ENCODE measurements at regions not wholly inside any gene's neighbourhood (a gene's known extent, or its start where the extent isn't known, plus 50 kb on each side); places are given as distances from the start of the nearest gene placed in this dataset.

- no peak for FAIRE-seq
Measured at GRCh38 chr2:52222128-52222527, 1190.2 kb upstream of the NRXN1 start.

DNA sequence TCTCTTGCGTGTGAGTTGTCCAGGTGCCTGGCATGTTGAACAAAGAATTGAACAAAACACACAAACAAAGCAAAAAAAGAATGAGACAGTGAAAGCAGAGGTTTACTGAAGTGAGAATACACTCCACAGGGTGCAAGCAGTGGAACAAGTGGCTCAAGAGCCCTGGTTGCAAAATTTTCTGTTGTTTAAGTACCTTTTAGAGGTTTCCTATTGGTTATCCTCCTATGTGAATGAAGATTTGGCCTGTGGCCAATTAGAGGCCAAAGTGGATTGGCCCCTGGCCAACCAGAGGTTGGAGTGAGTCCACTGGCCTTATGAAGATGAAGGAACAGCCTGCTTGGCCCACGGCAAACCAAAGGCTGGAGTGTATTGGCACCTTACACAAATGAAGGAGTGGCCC lies 1188.5 kb upstream of the NRXN1 start:
- FAIRE-seq: no peak

DNA sequence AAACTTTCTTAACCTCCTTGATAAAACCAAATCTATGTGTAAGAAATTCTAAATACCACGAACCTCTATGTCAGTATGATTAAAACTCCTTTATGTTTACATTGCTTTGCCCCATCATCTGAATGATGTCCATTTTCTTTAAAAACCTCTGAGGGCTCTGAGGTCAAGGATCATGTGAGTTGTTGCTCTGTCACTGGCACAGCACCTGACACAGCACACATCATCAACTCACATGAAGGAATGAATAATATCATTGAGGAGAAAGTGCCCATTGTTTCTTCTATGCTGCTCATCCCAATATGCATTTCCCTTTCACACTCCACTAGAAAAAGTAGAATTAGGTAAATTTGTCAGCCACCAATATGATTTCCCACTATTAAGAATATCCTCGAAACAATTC lies 1178.7 kb upstream of the NRXN1 start:
- FAIRE-seq: no peak

DNA sequence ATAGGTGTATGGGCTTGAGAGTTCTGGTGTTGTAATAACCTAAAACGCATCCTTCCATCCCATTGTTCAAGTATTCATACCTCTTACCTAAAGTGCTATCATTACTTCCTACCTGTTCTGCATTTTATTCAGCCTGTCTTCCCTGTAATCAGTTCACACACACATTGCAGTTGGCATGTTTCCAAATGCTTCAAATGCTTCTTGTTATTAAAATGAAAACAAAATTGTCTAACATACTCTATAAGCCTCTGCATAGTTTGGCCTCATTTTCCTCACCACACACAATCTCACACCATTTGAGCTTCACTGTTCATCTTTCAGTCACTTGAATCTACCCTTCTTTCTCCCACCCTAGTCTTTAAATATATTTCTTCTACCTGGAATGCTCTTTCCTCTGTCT lies 1178.2 kb upstream of the NRXN1 start:
- FAIRE-seq: no peak

DNA sequence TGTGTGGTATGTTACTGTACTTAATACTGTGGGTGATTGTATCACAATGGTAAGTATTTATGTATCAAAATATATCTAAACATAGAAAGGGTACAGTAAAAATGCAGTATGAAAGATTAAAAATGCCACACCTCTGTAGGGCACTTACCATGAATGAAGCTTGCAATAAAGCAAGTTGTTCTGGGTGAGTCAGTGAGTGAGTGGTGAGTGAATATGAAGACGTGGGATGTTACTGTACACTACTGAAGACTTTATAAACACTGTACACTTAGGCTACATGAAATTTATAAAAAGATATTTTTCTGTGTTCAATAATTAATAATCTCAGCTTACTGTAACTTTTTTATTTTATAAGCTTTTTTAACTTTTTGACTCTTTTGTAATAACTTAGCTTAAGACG lies 1162.4 kb upstream of the NRXN1 start:
- FAIRE-seq: no peak

GRCh38 chr2:52193804-52194203 lies 1161.9 kb upstream of the NRXN1 start:
- FAIRE-seq: no peak

GRCh38 chr2:52192656-52193055 lies 1160.7 kb upstream of the NRXN1 start:
- FAIRE-seq: no peak

GRCh38 chr2:52181080-52181479 lies 1149.1 kb upstream of the NRXN1 start:
- FAIRE-seq: no peak

DNA sequence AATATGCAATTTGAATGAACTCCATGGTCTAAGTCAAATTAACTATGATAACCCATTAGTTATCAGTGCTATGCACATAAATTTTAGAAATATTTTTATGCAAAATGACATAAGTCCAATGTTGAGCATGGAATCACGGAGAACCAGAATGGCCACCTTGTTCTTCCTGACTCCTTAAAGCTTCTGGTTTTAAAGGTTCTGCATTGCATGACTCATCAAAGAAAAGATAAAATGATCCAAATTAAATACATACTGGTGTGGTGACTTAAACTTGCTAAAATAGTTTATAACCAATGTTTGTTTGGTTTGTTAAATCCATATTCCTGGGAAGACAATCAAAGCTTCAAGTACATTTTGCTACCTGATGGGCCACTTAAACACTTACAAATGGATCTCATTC lies 1146.9 kb upstream of the NRXN1 start:
- FAIRE-seq: no peak

DNA sequence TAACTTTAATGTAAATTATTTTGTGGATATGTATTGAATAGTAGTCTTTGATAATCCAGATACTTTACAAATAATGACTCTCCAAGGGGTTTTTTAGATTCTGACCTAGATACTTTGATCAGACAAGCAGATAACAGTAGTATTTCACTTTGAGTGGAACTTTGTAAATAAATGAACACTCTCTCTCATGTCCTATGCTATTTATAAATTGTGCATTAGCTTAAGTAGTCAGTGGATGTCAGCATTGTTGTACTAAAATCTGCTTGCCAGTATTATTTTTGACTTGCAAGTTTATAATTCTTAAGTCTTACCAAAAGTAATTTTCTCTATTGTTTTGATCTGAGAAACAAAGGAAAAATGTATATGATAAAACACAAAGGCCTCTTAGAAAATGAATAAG lies 1113.1 kb upstream of the NRXN1 start:
- peak; percentile 72 for FAIRE-seq

GRCh38 chr2:52144590-52144989 lies 1112.7 kb upstream of the NRXN1 start:
- FAIRE-seq: no peak

DNA sequence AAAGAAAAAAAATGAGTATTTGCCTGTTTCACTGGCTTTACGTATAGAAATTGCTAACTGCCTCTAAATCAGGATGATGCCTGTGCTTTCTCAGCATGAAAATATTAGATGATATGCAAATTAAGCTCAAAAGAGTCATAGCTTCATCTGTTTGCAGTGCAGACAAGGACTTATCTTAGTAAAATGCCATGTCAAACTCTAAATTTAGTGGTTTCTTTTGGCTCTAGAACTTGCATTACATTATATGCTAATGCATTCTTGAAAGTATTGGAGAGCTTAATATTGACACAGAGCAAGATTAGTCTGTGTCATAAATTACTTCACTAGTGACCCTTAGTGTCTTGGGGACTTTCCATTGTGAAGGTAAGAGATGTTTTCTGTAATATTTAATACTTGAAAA lies 1109.1 kb upstream of the NRXN1 start:
- no peak for FAIRE-seq

GRCh38 chr2:52139241-52139640 lies 1107.3 kb upstream of the NRXN1 start:
- no peak for FAIRE-seq

DNA sequence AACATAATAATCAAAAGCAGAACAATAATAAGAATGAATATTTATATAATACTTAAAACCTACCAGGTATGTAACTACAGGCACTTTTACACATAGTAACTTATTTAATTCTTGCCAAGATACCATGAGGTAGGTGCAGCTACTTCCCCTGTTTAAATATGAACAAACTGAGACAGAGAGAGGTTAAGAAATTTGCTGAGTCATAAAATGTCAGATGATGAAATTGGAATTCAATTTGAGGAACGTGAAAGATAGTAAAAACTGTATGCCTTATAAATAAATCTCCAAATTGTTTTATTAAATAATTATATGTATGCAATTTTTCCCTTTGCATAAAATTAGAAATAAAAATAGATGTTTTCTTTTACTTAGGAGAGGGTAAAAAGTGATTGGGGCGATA lies 1103.3 kb upstream of the NRXN1 start:
- FAIRE-seq: no peak

GRCh38 chr2:52128081-52128480 lies 1096.1 kb upstream of the NRXN1 start:
- FAIRE-seq: no peak

DNA sequence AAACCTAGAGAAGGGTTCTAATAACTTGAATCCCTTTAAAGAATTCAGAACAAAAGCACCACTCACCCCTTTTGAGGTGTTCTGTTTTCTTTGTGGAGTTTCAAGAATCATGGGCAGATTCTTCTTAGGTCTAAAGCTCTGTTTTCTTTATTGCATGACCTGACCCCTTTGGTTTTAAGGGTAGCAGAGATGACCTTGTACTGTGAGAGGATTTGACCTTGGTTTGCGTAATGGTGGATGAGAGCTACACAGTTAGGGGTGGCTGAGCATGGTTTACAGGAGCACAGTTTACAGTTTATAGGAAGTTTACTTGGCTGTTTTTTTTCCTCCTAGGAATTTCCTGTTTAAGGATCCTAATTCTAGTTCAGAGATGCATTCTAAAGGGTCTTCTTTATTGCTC lies 1095.6 kb upstream of the NRXN1 start:
- no peak for FAIRE-seq

GRCh38 chr2:52117299-52117698 lies 1085.4 kb upstream of the NRXN1 start:
- peak; percentile 60 for FAIRE-seq

GRCh38 chr2:52115750-52116149 lies 1083.8 kb upstream of the NRXN1 start:
- peak; percentile 65 for FAIRE-seq

DNA sequence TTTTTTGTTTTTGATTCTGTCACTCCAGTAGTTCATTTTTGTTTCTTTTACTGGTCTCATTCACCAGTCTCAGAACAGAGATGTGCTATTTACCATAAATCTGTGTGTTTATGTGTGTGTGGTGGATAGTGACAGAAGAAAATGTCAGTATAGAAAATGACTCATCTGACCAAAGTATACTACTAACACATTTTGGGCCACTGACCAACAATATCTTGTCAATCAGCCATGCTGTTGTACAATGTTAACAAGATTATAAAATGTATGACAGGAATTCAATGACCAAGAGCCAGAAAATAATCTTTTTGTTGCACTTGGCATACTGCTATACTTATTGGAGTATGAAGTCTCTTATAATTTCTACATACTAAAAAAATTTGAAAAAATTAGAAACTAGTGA lies 1081.4 kb upstream of the NRXN1 start:
- no peak for FAIRE-seq

- FAIRE-seq: no peak
Measured at GRCh38 chr2:52112141-52112540, 1080.2 kb upstream of the NRXN1 start.

GRCh38 chr2:52107124-52107523 lies 1075.2 kb upstream of the NRXN1 start:
- no peak for FAIRE-seq

DNA sequence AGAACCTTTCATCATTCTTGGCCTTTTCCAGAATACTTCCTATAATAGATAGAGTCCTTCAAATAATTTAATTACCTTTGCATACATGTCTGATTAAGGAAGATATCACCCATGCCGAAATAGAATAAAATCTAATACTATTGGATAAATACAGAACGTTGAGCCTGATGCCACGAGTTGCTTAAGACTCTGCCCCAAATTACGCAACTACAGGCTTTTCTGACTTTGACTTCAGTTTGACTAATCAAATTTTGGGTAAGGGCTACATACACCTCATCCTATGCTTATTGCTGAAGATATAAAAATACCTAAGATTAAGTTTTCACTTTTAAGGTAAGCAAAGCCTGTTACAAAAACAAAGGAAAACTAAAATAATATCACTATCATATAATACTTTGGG lies 1065.1 kb upstream of the NRXN1 start:
- no peak for FAIRE-seq

DNA sequence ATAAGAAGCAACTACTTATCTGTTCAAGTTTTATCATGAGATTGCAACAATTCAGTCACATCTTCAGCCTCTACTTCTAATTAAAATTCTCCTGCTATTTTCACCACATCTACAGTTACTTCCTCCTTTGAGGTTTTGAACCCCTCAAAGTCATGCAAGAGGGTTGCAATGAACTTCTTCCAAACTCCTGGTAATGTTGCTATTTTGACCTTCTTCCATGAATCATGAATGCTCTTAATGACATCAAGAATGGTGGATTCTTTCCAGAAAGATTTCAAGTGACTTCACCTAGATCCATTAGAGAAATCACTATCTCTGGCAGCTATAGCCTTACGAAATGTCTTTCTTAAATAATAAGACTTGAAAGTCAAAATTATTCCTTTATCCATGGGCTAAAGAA lies 1052.8 kb upstream of the NRXN1 start:
- FAIRE-seq: no peak

GRCh38 chr2:52083214-52083613 lies 1051.3 kb upstream of the NRXN1 start:
- FAIRE-seq: no peak

- FAIRE-seq: no peak
Measured at GRCh38 chr2:52082646-52083045, 1050.7 kb upstream of the NRXN1 start.

DNA sequence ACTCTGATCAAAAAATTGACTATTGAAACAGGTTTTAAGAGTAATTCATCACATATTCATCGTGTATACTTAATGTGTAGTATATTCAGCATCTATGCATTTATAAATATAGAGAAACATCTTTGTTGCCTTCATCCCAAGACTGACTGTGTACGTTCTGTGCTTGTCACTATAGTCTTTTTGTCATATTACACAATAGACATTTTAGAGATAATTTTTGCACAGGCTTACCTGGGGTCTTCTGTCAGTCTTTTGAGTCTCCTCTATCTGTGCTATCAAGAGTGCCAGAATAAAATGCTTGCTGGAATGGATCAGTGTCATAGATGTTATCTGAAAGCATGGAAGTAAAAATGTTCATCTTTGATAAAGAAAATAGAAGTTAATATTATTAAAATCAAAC lies 1047.7 kb upstream of the NRXN1 start:
- FAIRE-seq: no peak

All from islet of Langerhans (tissue), 1 donor.